NT2/D1 (cell line): ENCODE measurements at regions not wholly inside any gene's neighbourhood (a gene's known extent, or its start where the extent isn't known, plus 50 kb on each side); places are given as distances from the start of the nearest gene placed in this dataset.

Experiments used
- DNase-seq: peaks from one replicate; pipeline ENCODE4 v3.0.0-alpha.2; 2011; ENCODE audit warnings: low read depth, low spot score
- H3K27me3 ChIP-seq: 2 replicates; pipeline ENCODE4 v1.6.0; 2011; ENCODE audit warnings: mild to moderate bottlenecking; ENCODE audit not compliant: insufficient read length, insufficient read depth
- H3K36me3 ChIP-seq: 2 replicates; pipeline ENCODE4 v1.6.1; 2011; ENCODE audit warnings: mild to moderate bottlenecking, low read length, mixed read lengths; ENCODE audit not compliant: insufficient read depth, insufficient read length
- H3K4me1 ChIP-seq: 2 replicates; pipeline ENCODE4 v1.5.1; 2011; ENCODE audit not compliant: insufficient read depth, insufficient read length
- H3K4me3 ChIP-seq: 2 replicates; pipeline ENCODE4 v1.5.1; 2011; ENCODE audit warnings: low read depth; ENCODE audit not compliant: insufficient read length
- H3K9ac ChIP-seq: 2 replicates; pipeline ENCODE4 v1.6.0; 2011; ENCODE audit warnings: low read depth; ENCODE audit not compliant: insufficient read length
- H3K9me3 ChIP-seq: 2 replicates; pipeline ENCODE4 v1.5.1; 2011; ENCODE audit warnings: mild to moderate bottlenecking, low read length; ENCODE audit not compliant: insufficient read depth
- SUZ12 ChIP-seq: IDR thresholded peaks from 2 replicates; pipeline ENCODE4 v1.6.1; 2011; ENCODE audit not compliant: insufficient read length, insufficient read depth; ENCODE audit errors: extremely low read depth
- YY1 ChIP-seq: IDR thresholded peaks from 2 replicates; pipeline ENCODE4 v1.6.1; 2011; ENCODE audit not compliant: insufficient read length, insufficient read depth
- ZNF274 ChIP-seq: IDR thresholded peaks from 2 replicates; pipeline ENCODE4 v1.6.1; 2011; ENCODE audit warnings: mild to moderate bottlenecking, low read depth, low read length

GRCh38 chr6:27098956-27099355 lies 148.5 kb upstream of the PRSS16 start:
- no peaks in the 10 kb centered on the region for H3K36me3 ChIP-seq
- no peak for DNase-seq
- no peak overlapping the region for H3K4me3 ChIP-seq
- no peaks in the 10 kb centered on the region for H3K9me3 ChIP-seq
- no peak for TF ChIP-seq YY1
- TF ChIP-seq ZNF274, result no peak
- TF ChIP-seq SUZ12, result no peak
- peaks cover 3% of the 10 kb centered on the region for H3K4me1 ChIP-seq
- H3K27me3 ChIP-seq, result peaks cover 19% of the 10 kb centered on the region
- no peak overlapping the region for H3K9ac ChIP-seq

GRCh38 chr6:27100921-27101320 lies 146.6 kb upstream of the PRSS16 start:
- Histone ChIP-seq H3K4me1 (peaks cover 3% of the 10 kb centered on the region), H3K9me3 (no peaks in the 10 kb centered on the region), H3K36me3 (no peaks in the 10 kb centered on the region), H3K9ac (no peak overlapping the region), H3K4me3 (no peak overlapping the region), H3K27me3 (peaks cover 16% of the 10 kb centered on the region)
- no peak for DNase-seq
- TF ChIP-seq YY1 (no peak), ZNF274 (no peak), SUZ12 (no peak)

GRCh38 chr6:27101824-27102223 lies 145.7 kb upstream of the PRSS16 start:
- Histone ChIP-seq H3K36me3 (no peaks in the 10 kb centered on the region), H3K9ac (no peak overlapping the region), H3K4me3 (no peak overlapping the region), H3K9me3 (no peaks in the 10 kb centered on the region), H3K27me3 (peaks cover 7% of the 10 kb centered on the region), H3K4me1 (peaks cover 3% of the 10 kb centered on the region)
- no peak for DNase-seq
- TF ChIP-seq ZNF274 (no peak), YY1 (no peak), SUZ12 (no peak)

- Histone ChIP-seq H3K36me3 (no peaks in the 10 kb centered on the region), H3K9me3 (peaks cover 19% of the 10 kb centered on the region), H3K27me3 (no peaks in the 10 kb centered on the region), H3K4me1 (no peaks in the 10 kb centered on the region), H3K9ac (no peak overlapping the region), H3K4me3 (no peak overlapping the region)
- TF ChIP-seq YY1 (no peak), ZNF274 (no peak), SUZ12 (no peak)
- DNase-seq, result no peak
Measured at GRCh38 chr6:27106382-27106781, 141.1 kb upstream of the PRSS16 start.

- no peak for DNase-seq
- Histone ChIP-seq H3K9ac (no peak overlapping the region), H3K4me3 (no peak overlapping the region), H3K4me1 (no peaks in the 10 kb centered on the region), H3K36me3 (no peaks in the 10 kb centered on the region), H3K9me3 (peaks cover 57% of the 10 kb centered on the region), H3K27me3 (no peaks in the 10 kb centered on the region)
- TF ChIP-seq ZNF274, result no peak
- TF ChIP-seq SUZ12, result no peak
- no peak for TF ChIP-seq YY1
Measured at GRCh38 chr6:27111743-27112142, 135.8 kb upstream of the PRSS16 start.

GRCh38 chr6:27112974-27113373 lies 134.5 kb upstream of the PRSS16 start:
- Histone ChIP-seq H3K27me3 (no peaks in the 10 kb centered on the region), H3K4me1 (no peaks in the 10 kb centered on the region), H3K9me3 (peaks cover 57% of the 10 kb centered on the region), H3K36me3 (no peaks in the 10 kb centered on the region), H3K9ac (no peak overlapping the region), H3K4me3 (no peak overlapping the region)
- TF ChIP-seq SUZ12 (no peak), YY1 (no peak)
- no peak for DNase-seq

- no peaks in the 10 kb centered on the region for H3K27me3 ChIP-seq
- peaks cover 9% of the 10 kb centered on the region; the same call in 1 of the 2 replicates for H3K9me3 ChIP-seq
- no peak overlapping the region for H3K9ac ChIP-seq
- DNase-seq, result no peak
- no peak overlapping the region for H3K4me3 ChIP-seq
- H3K36me3 ChIP-seq, result no peaks in the 10 kb centered on the region
- TF ChIP-seq ZNF274 (no peak), YY1 (no peak), SUZ12 (no peak)
- H3K4me1 ChIP-seq, result no peaks in the 10 kb centered on the region
Measured at GRCh38 chr6:27119329-27119728, 128.2 kb upstream of the PRSS16 start.

GRCh38 chr6:27119761-27120160 lies 127.7 kb upstream of the PRSS16 start:
- H3K9me3 ChIP-seq, result peaks cover 5% of the 10 kb centered on the region; the same call in 1 of the 2 replicates
- TF ChIP-seq ZNF274 (no peak), YY1 (no peak), SUZ12 (no peak)
- H3K36me3 ChIP-seq, result no peaks in the 10 kb centered on the region

More at GRCh38 chr6:27119761-27120160, 127.7 kb upstream of the PRSS16 start:
- no peak for DNase-seq
- no peak overlapping the region for H3K4me3 ChIP-seq
- H3K9ac ChIP-seq, result no peak overlapping the region
- no peaks in the 10 kb centered on the region for H3K4me1 ChIP-seq
- no peaks in the 10 kb centered on the region for H3K27me3 ChIP-seq
